ENCODE measurements at regions not wholly inside any gene's neighbourhood (a gene's known extent, or its start where the extent isn't known, plus 50 kb on each side); places are given as distances from the start of the nearest gene placed in this dataset.

DNA sequence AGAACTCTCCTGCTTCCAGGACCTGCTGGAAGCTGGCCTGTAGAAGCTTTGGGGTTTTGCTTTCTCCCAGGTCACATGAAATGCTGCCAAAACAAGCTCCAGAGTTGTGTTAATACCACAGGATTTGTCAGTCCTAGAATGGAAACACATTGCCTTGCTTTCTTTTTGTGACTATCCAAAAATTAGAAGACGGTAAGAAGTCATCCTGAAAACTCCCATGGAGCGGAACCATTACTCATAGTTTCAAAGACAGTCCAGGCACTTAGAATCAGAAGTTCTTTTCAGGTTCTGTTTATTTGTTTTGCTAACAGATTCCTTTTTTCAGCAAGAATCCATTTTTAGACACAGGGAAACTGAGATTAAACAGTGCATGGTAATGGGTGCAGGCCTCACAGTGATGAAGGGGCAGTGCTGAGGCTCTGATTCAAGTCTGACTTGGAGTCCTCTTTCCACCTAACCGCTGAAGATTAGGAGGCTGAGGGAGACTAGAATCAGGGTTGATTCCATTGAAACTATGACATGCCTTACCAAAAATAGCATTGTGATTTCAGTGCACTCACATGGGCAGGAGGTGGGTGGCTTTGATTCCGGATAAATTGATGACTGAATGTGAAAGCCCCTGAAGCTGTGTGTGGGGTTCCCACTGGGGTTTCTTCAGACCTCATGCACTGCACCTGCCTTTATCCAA is 72.2 kb upstream of the NAA20 start:
- Histone ChIP-seq H3K9me3 (no peaks in the 10 kb centered on the region), H3K27me3 (no peaks in the 10 kb centered on the region), H3K4me1 (peaks cover 37 to 69% (median 40%) of the 10 kb centered on the region in 4 donors), H3K36me3 (peaks cover 0 to 22% (median 13%) of the 10 kb centered on the region in 4 donors), H3K4me3 (no peak overlapping the region), H3K27ac (peak overlapping the region in 4 of 5 donors; percentile 41 to 83 (median 60))
- no peak for DNase-seq
- TF ChIP-seq, protein P1, sequence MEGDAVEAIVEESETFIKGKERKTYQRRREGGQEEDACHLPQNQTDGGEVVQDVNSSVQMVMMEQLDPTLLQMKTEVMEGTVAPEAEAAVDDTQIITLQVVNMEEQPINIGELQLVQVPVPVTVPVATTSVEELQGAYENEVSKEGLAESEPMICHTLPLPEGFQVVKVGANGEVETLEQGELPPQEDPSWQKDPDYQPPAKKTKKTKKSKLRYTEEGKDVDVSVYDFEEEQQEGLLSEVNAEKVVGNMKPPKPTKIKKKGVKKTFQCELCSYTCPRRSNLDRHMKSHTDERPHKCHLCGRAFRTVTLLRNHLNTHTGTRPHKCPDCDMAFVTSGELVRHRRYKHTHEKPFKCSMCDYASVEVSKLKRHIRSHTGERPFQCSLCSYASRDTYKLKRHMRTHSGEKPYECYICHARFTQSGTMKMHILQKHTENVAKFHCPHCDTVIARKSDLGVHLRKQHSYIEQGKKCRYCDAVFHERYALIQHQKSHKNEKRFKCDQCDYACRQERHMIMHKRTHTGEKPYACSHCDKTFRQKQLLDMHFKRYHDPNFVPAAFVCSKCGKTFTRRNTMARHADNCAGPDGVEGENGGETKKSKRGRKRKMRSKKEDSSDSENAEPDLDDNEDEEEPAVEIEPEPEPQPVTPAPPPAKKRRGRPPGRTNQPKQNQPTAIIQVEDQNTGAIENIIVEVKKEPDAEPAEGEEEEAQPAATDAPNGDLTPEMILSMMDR (IDR thresholded peaks at IDR 0.05), result no peak
- TF ChIP-seq EP300 (IDR thresholded peaks at IDR 0.05), result no peak
- WGBS, 5 donors, result 53 to 74% (median 62%) methylated on average over 4 of the region's 4 CpGs
- intact Hi-C loops (cut with DNase I; ENCODE audit: low total_unique reads), result no loop called here

DNA sequence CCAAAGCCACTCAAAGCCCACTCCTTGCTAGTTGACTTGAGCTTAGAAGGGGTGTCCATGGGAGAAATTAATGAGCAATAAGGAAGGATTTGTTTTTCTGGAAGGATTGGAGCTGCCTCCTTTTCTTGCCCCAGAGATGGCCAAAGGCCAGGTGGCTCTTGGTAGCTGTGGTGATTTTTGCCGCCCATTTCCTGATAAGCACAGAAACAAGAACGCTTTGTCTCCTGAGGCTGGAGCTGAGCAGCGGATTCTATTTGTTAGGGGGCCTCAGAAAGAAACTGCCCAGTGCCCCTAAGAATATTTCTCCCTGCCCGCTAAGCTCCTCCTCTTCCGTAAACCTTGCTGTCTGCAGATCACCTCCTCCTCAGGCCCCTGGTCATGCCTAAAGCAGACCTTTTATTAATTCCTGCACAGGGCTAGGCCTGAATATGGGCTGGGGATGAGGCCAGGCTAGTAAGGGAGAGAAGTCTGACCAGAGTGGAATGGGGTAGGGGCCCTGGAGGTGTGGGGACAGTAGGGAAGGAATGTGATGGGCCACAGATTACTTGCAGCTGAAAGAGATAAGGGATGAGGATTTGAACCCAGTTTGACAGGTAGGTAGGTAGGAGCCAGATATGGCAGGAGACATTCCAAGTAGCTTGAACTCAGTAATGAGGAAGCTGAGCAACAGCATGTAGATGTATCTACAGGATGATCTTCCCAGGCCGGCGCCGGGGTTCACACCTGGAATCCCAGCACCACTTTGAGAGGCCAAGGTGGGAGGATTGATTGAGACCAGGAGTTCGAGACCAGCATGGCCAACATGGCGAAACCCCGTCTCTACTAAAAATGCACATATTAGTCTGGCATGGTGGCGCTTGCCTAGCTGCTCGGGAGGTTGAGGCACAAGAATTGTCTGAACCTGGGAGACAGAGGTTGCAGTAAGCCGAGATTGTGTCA is 71.2 kb upstream of the NAA20 start:
- peaks cover 0 to 21% (median 11%) of the 10 kb centered on the region in 4 donors for H3K36me3 ChIP-seq
- H3K4me3 ChIP-seq, result no peak overlapping the region
- WGBS, 5 donors, result 72 to 83% (median 75%) methylated on average over 14 of the region's 14 CpGs
- no peaks in the 10 kb centered on the region for H3K9me3 ChIP-seq
- peaks cover 37 to 58% (median 38%) of the 10 kb centered on the region in 4 donors for H3K4me1 ChIP-seq
- no peaks in the 10 kb centered on the region for H3K27me3 ChIP-seq
- H3K27ac ChIP-seq, result peak overlapping the region in 4 of 5 donors; percentile 41 to 83 (median 60)
- peak; percentile 59 to 72 for DNase-seq
- intact Hi-C loops (cut with DNase I; ENCODE audit: low total_unique reads), result no loop called here
- TF ChIP-seq POLR2A (IDR thresholded peaks at IDR 0.05), result no peak
- TF ChIP-seq POLR2AphosphoS5 (IDR thresholded peaks at IDR 0.05), result peak in 1 of 3 donors; percentile 23

DNA sequence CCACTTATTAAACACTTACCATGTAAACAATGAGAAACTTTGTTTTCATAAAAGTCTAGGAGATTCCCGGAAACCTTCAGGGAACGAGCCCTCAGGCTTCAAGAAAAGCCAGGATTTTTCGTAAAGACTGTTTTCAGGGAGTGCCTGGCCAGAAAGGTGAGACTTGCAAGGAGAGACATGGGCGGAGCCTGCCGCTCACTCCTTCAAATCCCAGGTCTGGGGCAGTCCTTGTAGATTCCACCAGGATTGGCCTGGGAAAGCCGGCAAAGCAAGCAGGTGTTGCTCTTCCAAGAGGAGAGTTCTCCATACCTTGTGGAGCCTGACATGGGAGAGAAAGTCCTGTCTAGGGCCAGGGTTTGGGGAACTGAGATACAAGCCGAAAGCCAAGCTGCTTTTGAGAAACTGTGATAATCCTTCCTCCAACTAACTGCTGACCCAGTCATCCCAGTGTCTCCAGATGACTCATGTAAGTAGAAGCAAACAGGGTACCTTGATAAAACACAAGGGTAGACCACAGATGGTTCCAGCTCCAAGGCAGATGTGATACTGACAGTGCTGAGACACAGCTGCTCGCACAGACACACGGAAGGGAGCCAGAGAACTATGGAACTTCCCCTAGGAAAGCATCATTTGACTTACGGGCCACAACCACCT is 69.4 kb upstream of the NAA20 start:
- H3K4me3 ChIP-seq, result no peak overlapping the region
- H3K36me3 ChIP-seq, result peaks cover 0 to 23% (median 17%) of the 10 kb centered on the region in 4 donors
- intact Hi-C loops (cut with DNase I; ENCODE audit: low total_unique reads), result no loop called here
- H3K4me1 ChIP-seq, result peaks cover 29 to 49% (median 35%) of the 10 kb centered on the region in 4 donors
- H3K27me3 ChIP-seq, result no peaks in the 10 kb centered on the region
- peak overlapping the region; percentile 5 to 58 (median 36) for H3K27ac ChIP-seq
- TF ChIP-seq, protein P1 (IDR thresholded peaks at IDR 0.05), result no peak
- TF ChIP-seq POLR2AphosphoS5 (IDR thresholded peaks at IDR 0.05), result peak in 1 of 3 donors; percentile 31
- H3K9me3 ChIP-seq, result no peaks in the 10 kb centered on the region
- WGBS, 5 donors, result 53 to 66% (median 64%) methylated on average over 10 of the region's 10 CpGs
- peak; percentile 50 to 52 for DNase-seq

DNA sequence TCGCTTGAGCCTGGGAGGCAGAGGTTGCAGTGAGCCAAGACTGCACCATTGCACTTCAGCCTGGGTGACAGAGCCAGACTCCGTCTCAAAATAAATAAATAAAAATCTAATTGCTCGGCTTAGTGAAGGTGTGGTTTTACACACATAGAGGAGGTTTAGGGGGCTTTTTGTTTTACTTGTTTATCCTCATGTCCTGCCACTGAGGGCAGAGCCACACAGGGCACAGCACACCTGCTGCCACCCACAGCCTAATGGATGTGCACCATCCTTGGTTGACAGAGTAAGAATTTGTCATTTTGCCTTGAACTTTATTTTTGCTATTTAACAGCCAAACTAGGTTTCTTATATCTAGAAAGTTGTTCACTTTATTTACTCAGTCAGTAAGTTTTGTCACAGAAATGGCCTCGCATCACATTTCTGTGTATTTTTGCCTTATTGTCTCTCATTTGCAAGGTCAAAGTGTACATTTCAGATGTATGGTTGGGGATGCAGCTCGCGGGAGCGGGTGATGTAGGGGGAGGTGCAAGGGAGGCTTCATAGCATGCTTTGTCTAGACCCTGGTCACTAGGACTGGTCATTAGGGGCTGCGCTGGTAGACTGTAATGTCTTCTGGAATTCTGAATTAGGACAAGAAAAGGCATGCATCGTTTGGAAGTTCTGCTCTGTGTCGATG is 67.8 kb upstream of the NAA20 start:
- no peak overlapping the region for H3K27ac ChIP-seq
- TF ChIP-seq EP300 (IDR thresholded peaks at IDR 0.05), result no peak
- no peak for TF ChIP-seq POLR2A (IDR thresholded peaks at IDR 0.05)
- TF ChIP-seq, protein P1 (IDR thresholded peaks at IDR 0.05), result no peak
- TF ChIP-seq POLR2AphosphoS5 (IDR thresholded peaks at IDR 0.05), result no peak
- 80 to 94% (median 90%) methylated on average over 10 of the region's 10 CpGs for WGBS, 5 donors
- H3K4me1 ChIP-seq, result peaks cover 20 to 36% (median 30%) of the 10 kb centered on the region in 4 donors
- no peaks in the 10 kb centered on the region for H3K27me3 ChIP-seq
- H3K9me3 ChIP-seq, result no peaks in the 10 kb centered on the region
- H3K36me3 ChIP-seq, result peaks cover 0 to 23% (median 17%) of the 10 kb centered on the region in 4 donors
- DNase-seq, result no peak
- no peak overlapping the region for H3K4me3 ChIP-seq
- intact Hi-C loops (cut with DNase I; ENCODE audit: low total_unique reads), result no loop called here

Measured in stomach (tissue), 8 donors.